GM12878 (cell line): ENCODE measurements at regions not wholly inside any gene's neighbourhood (a gene's known extent, or its start where the extent isn't known, plus 50 kb on each side); places are given as distances from the start of the nearest gene placed in this dataset.

Experiments
- ATAC-seq: fragments of 200-7000 bp; cut with Tn5 transposase; 3 replicates; pipeline ENCODE4 v1.9.1; 2020; ENCODE audit warnings: mild to moderate bottlenecking, moderate library complexity
- BruUV-seq: library from RNA; stranded (reverse); fragments of 400-500 nt; replicated peaks from 2 replicates; lab custom pipeline; 2021; lab: Mats Ljungman, UMichigan
- CTCF ChIA-PET: fragments of 300-600 bp; sonication (Branson Sonifier 250); formaldehyde crosslinking; extraction: SDS; loops from one replicate; lab custom pipeline; 2021; ENCODE audit warnings: inconsistent platforms; lab: Yijun Ruan, JAX
- POLR2A ChIA-PET: fragments of 350-600 bp; formaldehyde crosslinking; extraction: SDS; loops from one replicate; lab custom pipeline; 2021; ENCODE audit warnings: inconsistent platforms; lab: Charles Lee
- RAD21 ChIA-PET: fragments of 300-600 bp; sonication (Branson Sonifier 250); formaldehyde crosslinking; loops from one replicate; lab custom pipeline; 2023; ENCODE audit warnings: antibody characterized with exemption; ENCODE audit not compliant: unreplicated experiment; lab: Charles Lee
- SMC1A ChIA-PET: fragments of 300-600 bp; sonication (Branson Sonifier 250); formaldehyde crosslinking; loops from one replicate; lab custom pipeline; 2023; ENCODE audit not compliant: unreplicated experiment, uncharacterized antibody; lab: Charles Lee
- DNase-seq: peaks from one replicate; pipeline ENCODE4 v3.0.0-alpha.2; 2011; ENCODE audit warnings: low read depth, low spot score
- FAIRE-seq: peaks from 3 replicates; lab custom pipeline; 2011; peaks lifted over from hg19 to GRCh38; lab: Jason Lieb, UNC
- H2AFZ ChIP-seq: 2 replicates; pipeline ENCODE4 v1.6.0; 2011; ENCODE audit warnings: low read depth, low read length, control low read depth; ENCODE audit not compliant: control insufficient read depth
- H3K27ac ChIP-seq: 2 replicates; pipeline ENCODE4 v1.5.1; 2011; ENCODE audit warnings: control low read depth; ENCODE audit not compliant: control insufficient read depth, insufficient read depth
- H3K27me3 ChIP-seq, 2 experiments: replicated peaks in 1 of 2; 2 replicates each; pipeline versions ENCODE4 v1.6.0 to v1.6.1; 2011; ENCODE audit warnings: low read length in 1 of 2; ENCODE audit not compliant: control insufficient read depth in 2 of 2, insufficient read depth in 2 of 2
- H3K36me3 ChIP-seq, 2 experiments: 2 replicates each; pipeline ENCODE4 v1.5.1; 2011; ENCODE audit warnings: low read length in 1 of 2; ENCODE audit not compliant: control insufficient read depth in 2 of 2, insufficient read depth in 2 of 2
- H3K4me1 ChIP-seq: 2 replicates; pipeline ENCODE4 v1.6.1; 2011; ENCODE audit warnings: mild to moderate bottlenecking, low read length, moderate library complexity, mixed read lengths; ENCODE audit not compliant: control insufficient read depth, insufficient read depth
- H3K4me2 ChIP-seq: 2 replicates; pipeline ENCODE4 v1.6.0; 2011; ENCODE audit warnings: control low read depth; ENCODE audit not compliant: control insufficient read depth, insufficient read depth
- H3K4me3 ChIP-seq: fragments of 200-600 bp; sonication (generic); 2 replicates; pipeline ENCODE4 v1.5.1; 2016
- H3K79me2 ChIP-seq: 2 replicates; pipeline ENCODE4 v1.6.0; 2011; ENCODE audit warnings: low read length; ENCODE audit not compliant: control insufficient read depth, insufficient read depth
- H3K9ac ChIP-seq: 2 replicates; pipeline ENCODE4 v1.8.0; 2011; ENCODE audit warnings: low read length, control low read depth, mixed read lengths; ENCODE audit not compliant: control insufficient read depth, insufficient read depth
- H3K9me3 ChIP-seq: replicated peaks from 3 replicates; pipeline ENCODE4 v1.5.1; 2011; ENCODE audit warnings: mild to moderate bottlenecking, low read length; ENCODE audit not compliant: control insufficient read depth, insufficient read depth
- H4K20me1 ChIP-seq: 2 replicates; pipeline ENCODE4 v1.6.0; 2011; ENCODE audit not compliant: control insufficient read depth, insufficient read depth
- CHD4 ChIP-seq: fragments of 200-600 bp; sonication (generic); IDR thresholded peaks from 2 replicates; pipeline ENCODE4 v1.6.1; 2016; ENCODE audit warnings: mild to moderate bottlenecking
- CREM ChIP-seq: IDR thresholded peaks from 2 replicates; pipeline ENCODE4 v1.6.1; 2014; ENCODE audit warnings: antibody characterized with exemption, low read depth
- CTCF ChIP-seq, 3 experiments: IDR thresholded peaks in 2 of 3; conservative IDR thresholded peaks in 1 of 3; 2 replicates each; pipeline ENCODE4 v1.5.1; 2011; ENCODE audit warnings: low read depth in 3 of 3, low read length in 3 of 3, mild to moderate bottlenecking in 3 of 3, control low read depth in 2 of 3, moderate library complexity in 2 of 3, inconsistent platforms in 1 of 3, mixed read lengths in 1 of 3; ENCODE audit not compliant: control insufficient read depth in 2 of 3, insufficient read depth in 1 of 3; ENCODE audit errors: extremely low read depth in 1 of 3
- IRF5 ChIP-seq: fragments of 450-650 bp; IDR thresholded peaks from 2 replicates; pipeline ENCODE4 v1.6.1; 2017; ENCODE audit warnings: borderline replicate concordance
- MTA2 ChIP-seq: fragments of 450-650 bp; IDR thresholded peaks from 2 replicates; pipeline ENCODE4 v1.6.1; 2016; ENCODE audit warnings: low read depth, mild to moderate bottlenecking, moderate library complexity
- NBN ChIP-seq: fragments of 450-650 bp; IDR thresholded peaks from 2 replicates; pipeline ENCODE4 v1.6.1; 2016
- REST ChIP-seq: IDR thresholded peaks from 2 replicates; pipeline ENCODE4 v1.6.1; 2012; ENCODE audit warnings: mild to moderate bottlenecking, low read depth, low read length
- SUZ12 ChIP-seq: fragments of 200-600 bp; sonication (generic); IDR thresholded peaks from one replicate; pipeline ENCODE4 v1.6.1; 2018; ENCODE audit warnings: antibody characterized with exemption, mild to moderate bottlenecking; ENCODE audit not compliant: unreplicated experiment
- TBL1XR1 ChIP-seq: IDR thresholded peaks from 2 replicates; pipeline ENCODE4 v1.6.1; 2012; ENCODE audit warnings: low read depth, low read length, improper control_type of control experiment
- ZNF207 ChIP-seq: fragments of 450-650 bp; IDR thresholded peaks from 2 replicates; pipeline ENCODE4 v1.6.1; 2014; ENCODE audit warnings: antibody characterized with exemption, mild to moderate bottlenecking, borderline replicate concordance
- WGBS: methylation state at CpG from one replicate; pipeline ENCODE4 v1.1.6; 2016; ENCODE audit warnings: low lambda C conversion rate; ENCODE audit not compliant: insufficient replicate concordance, insufficient coverage; ENCODE audit errors: missing lambda C conversion rate; 5-methylcytosine and 5-hydroxymethylcytosine counted together
- in situ Hi-C: fragments of 300-500 bp; cut with MboI; formaldehyde crosslinking; loops from 9 replicates; pipeline ENCODE4 v1.14.3; 2018; ENCODE audit warnings: mixed read lengths
- intact Hi-C: fragments of 100-400 bp; cut with micrococcal nuclease; formaldehyde crosslinking; loops from one replicate; pipeline ENCODE4 v1.14.2; 2022; ENCODE audit not compliant: unreplicated experiment

GRCh38 chr18:5771343-5771742, 124.0 kb downstream of the TMEM200C start:
- no TSS peak for BruUV-seq
- H3K4me3 ChIP-seq: no peak overlapping the region
- no peak overlapping the region for H3K9ac ChIP-seq
- H3K27ac ChIP-seq: no peak overlapping the region
- no peaks in the 10 kb centered on the region for H4K20me1 ChIP-seq
- H3K27me3 ChIP-seq: no peaks in the 10 kb centered on the region; a peak in 1 of 4 replicates
- H3K79me2 ChIP-seq: no peaks in the 10 kb centered on the region
- H2AFZ ChIP-seq: no peak overlapping the region
- ATAC-seq: no peak
- 12% methylated on average over 5 of the region's 5 CpGs for whole genome bisulfite sequencing
- no peaks in the 10 kb centered on the region for H3K36me3 ChIP-seq
- intact Hi-C loops: no loop called here
- ChIA-PET SMC1A (no interaction called here), RAD21 (no interaction called here)
- no peak for TF ChIP-seq TBL1XR1
- no peak for TF ChIP-seq NBN
- TF ChIP-seq SUZ12: no peak
- TF ChIP-seq REST: no peak
- no peak for TF ChIP-seq CREM
- no peak for TF ChIP-seq MTA2
- TF ChIP-seq CHD4: no peak
- no peak for TF ChIP-seq IRF5
- TF ChIP-seq ZNF207: no peak
- no peak for TF ChIP-seq CTCF (IDR thresholded peaks at IDR 0.05 in 2 of 3, conservative IDR thresholded peaks at IDR 0.05 in 1 of 3; ENCODE audit: control insufficient read depth in 2 of 3, extremely low read depth in 1 of 3, insufficient read depth in 1 of 3, low read depth in 3 of 3, low read length in 3 of 3)
- TF ChIP-seq, all 136 proteins: peak for 0
- Histone ChIP-seq H3K4me1 (no peaks in the 10 kb centered on the region), H3K9me3 (no peaks in the 10 kb centered on the region), H3K4me2 (no peak overlapping the region)
- no peak for DNase-seq
- CTCF ChIA-PET: no interaction called here
- POLR2A ChIA-PET: no interaction called here
- FAIRE-seq: no peak
- in situ Hi-C loops: no loop called here
